RKO (cell line): ENCODE measurements at regions not wholly inside any gene's neighbourhood (a gene's known extent, or its start where the extent isn't known, plus 50 kb on each side); places are given as distances from the start of the nearest gene placed in this dataset.

Experiments
- DNase-seq: peaks from one replicate; pipeline ENCODE4 v3.0.0-alpha.2; 2016; ENCODE audit warnings: low spot score

DNA sequence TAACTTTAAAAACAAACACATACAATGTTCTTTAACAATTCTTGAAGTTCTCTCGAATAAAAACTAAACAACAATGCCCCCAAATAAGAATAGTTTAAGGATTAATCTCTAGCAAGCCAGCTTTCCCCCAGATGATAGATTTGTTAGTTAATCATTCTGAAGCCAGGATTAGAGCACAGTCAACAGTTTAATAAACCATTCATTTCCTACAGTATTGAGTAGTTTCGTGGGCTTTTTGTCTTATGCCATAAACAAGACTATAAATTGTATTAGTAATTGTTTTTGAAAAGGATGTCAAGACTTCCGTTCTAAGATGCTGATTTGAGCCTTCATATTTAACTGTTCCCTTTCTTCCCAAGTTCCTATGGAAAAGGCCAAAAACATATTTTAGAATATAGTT is 136.6 kb downstream of the PIK3R1 start:
- DNase-seq = no peak

GRCh38 chr5:68353605-68354004 is 138.0 kb downstream of the PIK3R1 start:
- no peak for DNase-seq

DNA sequence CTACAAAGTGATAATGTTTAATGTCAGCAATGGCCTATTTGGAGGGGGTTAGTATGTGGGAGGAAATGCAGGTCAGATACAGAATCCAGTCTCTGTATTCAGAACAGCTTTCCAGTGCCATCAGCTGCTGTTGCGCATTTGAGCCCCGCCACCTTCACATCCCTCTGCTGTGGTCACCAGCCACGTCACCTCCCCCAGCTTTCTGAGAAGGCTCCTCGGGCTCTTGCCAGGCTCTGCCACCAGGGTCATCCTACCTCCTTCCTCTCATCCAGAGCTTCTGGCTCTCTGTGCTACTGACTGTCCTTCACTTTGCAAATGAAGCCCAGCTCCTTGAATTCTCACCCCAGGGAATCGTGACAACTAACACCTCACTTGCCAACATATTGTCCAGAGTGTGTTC is 138.8 kb downstream of the PIK3R1 start:
- no peak for DNase-seq

- no peak for DNase-seq
These were observed 140.7 kb downstream of the PIK3R1 start for GRCh38 chr5:68356216-68356615.

- DNase-seq = no peak
These were observed 141.1 kb downstream of the PIK3R1 start for GRCh38 chr5:68356623-68357022.

GRCh38 chr5:68359699-68360098 is 144.1 kb downstream of the PIK3R1 start:
- DNase-seq = no peak

DNA sequence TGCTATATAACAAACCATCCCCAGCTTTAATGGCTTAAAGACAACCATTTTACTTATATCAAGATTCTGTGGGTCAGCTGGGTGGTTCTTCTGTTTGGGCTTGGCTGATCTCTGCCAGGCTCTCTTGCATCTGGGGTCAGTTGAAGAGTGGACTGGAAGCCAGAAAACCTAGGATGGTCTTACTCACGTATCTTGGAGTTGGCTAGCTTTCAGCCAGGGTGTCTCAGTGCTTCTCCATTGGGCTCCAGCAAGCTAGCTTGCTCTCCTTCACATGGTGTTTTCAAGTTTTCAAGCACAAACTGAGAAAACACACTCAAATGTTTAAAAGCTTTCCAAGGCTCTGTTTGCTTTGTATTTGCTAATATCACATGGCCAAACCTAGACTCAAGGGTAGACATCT is 146.8 kb downstream of the PIK3R1 start:
- DNase-seq = no peak

GRCh38 chr5:68365889-68366288 is 150.3 kb downstream of the PIK3R1 start:
- no peak for DNase-seq

DNA sequence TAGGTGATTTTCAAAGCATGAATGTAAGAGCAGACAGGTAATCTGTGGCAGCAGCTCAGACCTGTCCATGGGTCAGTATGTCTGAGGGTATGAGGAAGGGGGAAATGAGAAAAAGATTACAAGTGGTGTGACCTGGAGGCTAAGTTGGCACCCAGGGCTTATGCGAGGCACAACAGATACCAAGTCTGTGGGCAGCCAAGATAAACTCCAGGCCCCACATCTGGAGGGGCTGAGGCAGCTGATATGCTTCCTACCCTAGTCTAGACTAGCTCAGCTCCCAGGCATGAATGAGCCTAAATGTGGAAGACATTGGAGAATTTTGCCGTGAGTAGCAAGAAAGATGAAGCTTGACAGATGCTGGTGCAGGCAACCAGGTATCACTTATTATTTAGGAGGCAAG is 151.7 kb downstream of the PIK3R1 start:
- DNase-seq = no peak

DNA sequence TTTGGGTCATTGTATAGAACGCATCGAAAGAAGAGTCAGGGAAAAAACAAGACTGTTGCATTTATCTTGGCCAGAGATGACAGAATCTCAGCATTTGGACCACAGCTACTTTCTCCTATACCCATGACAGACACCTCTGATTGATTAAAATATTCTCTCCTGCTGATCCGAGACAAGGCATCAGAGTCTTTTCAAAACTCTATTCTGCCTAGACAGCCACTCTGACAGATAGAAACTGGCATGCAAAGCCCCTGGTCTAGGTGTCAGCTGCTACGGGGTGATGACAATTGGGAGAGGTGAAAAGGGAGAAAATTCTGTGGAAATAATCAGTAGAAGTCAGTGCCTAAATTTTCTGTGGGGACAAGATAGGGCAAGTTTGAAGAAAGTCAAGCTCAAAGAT is 152.2 kb downstream of the PIK3R1 start:
- no peak for DNase-seq

DNA sequence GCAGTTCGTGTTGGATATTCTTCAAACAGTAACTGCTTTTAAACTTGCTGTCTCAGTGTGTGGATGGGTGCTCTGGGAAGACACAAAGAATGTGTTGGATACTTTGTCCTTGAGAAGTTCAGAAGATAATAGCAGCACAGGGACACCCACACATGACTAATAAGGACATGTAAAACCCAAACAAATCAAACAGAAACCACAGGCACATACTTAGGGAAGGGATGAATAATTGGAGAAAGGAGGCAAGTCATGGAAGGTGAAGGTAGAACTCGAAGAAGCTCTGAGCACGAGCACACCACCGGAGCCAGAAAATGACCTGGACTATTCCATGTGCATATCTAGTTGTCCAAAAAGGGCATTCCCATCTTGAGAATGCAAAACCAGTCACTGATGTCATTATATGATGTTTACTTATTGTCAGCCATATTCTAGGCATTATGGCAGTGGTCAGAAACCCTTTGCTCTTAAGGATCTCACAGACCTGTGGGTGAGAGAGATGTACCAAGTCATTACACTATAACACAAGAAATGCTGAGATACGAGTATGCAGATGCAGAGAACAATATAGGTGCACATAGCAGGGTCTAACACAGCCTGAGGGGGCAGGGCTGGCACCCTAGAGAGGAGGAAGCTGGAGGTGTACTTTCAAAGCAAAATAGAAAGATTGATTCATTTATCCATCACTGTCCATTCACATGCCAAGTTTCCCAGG is 152.9 kb downstream of the PIK3R1 start:
- DNase-seq = no peak

DNA sequence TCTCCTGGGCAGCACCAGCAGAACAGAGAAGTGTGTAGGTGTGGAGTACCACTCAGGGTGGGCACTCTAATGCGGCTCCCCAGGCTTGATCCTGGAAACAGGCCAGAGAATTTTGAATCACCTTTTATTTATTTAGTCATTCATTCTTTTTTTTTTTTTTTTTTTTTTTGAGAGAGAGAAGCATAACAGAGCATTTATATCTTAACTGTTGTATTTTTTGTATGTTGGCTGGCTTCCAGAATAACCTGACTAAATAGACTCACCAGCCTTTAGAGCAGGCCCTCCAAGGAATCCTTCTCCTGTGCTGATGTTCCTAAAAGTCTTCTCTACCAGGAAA is 153.4 kb downstream of the PIK3R1 start:
- DNase-seq = no peak

- no peak for DNase-seq
These were observed 154.0 kb downstream of the PIK3R1 start for GRCh38 chr5:68369457-68370125.

- no peak for DNase-seq
These were observed 154.6 kb downstream of the PIK3R1 start for GRCh38 chr5:68370196-68370595.

DNA sequence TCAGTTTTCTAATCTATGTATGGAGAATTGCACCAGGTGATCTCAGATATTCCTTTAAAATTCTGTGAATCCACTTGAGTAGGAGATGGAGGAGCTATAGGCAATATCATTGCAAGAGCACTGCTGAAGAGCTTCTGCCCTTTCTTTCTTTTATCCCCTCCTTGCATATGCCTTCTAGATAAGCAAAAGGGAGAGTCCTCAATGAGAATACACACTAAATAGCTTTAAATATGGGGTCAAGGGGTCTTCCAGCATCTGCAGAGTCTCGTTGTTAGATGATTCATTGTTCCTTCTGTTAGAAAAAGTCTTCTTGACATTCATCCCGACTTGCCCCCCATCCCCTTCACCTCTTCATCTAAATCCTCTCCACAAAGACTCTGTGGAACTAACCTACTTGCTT is 156.1 kb downstream of the PIK3R1 start:
- DNase-seq = no peak

GRCh38 chr5:68372161-68372560 is 156.6 kb downstream of the PIK3R1 start:
- no peak for DNase-seq

DNA sequence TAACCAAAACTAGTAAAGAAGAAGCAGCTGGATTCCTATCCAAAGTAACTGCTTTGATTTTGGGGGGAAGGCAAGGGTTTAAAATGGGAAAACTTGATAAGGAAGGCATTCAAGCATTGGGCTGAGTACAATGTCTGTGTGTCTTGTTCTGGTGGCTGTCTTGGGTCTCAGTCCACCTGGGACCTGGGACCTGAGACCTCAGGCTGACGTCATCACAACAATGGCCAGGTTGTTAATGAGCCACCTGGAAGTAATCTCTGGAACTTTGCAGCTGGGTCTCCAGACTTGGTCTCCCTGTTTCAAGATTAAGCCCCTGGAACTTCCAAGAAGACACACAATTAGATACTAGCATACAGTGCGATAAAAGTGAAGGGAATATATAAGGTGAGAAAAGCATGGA is 157.5 kb downstream of the PIK3R1 start:
- DNase-seq = no peak

DNA sequence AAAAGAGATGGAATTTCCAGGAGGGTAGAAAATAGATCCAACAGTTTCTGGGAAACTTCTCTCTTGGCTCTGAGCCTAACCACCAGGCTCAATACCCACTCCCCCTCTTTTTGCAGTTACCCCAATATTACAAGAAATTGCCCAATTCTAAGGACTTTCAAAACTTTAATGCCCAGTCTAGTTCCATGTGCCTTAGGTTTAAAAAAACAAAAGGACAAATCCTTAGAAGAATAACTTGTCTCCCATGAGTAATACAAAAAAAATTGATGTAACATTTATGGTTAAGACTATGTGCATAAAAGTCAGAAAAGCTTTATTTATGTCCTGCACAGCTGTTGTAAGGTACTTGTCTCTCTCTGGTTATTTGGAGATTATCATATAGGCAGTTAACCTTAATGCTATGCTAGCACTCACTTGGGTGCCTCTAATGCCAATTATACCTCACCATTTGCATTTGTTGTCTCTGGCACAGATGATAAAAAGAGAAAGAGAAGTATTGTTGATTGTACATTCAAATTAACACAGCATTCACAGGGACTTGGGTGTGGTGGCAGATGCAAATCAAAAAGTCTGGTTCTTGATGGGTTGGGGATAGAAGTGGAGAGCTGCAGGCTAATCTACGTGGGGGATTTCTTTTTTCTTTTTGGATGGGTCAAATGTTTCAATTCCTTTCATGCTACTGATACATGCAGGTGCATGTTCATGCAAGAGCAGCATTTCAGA is 159.4 kb downstream of the PIK3R1 start:
- no peak for DNase-seq

DNA sequence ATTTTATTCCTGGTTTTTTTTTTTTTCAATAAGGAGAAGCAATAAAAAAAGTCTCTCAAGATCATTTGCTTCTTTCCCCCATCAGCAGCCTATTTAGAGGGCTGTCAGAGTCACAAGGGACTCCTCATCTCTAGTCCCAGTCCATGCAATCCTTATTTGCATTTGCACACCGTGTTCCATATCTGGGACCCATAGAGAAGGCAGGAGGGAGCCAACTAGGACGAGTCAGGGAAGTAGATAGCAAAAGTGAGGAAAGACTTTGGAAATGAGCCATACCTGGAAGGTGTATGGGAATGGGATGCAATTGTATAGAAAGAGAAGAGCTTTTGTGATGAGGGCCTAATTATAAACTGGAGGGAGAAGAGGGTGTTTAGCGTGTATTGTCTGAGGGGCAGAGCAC is 160.0 kb downstream of the PIK3R1 start:
- no peak for DNase-seq

- DNase-seq = no peak
These were observed 161.4 kb downstream of the PIK3R1 start for GRCh38 chr5:68376935-68377334.

GRCh38 chr5:68377733-68378132 is 162.2 kb downstream of the PIK3R1 start:
- DNase-seq = no peak

GRCh38 chr5:68378204-68378820 is 162.8 kb downstream of the PIK3R1 start:
- no peak for DNase-seq
